ENCODE measurements at regions not wholly inside any gene's neighbourhood (a gene's known extent, or its start where the extent isn't known, plus 50 kb on each side); places are given as distances from the start of the nearest gene placed in this dataset.

DNA sequence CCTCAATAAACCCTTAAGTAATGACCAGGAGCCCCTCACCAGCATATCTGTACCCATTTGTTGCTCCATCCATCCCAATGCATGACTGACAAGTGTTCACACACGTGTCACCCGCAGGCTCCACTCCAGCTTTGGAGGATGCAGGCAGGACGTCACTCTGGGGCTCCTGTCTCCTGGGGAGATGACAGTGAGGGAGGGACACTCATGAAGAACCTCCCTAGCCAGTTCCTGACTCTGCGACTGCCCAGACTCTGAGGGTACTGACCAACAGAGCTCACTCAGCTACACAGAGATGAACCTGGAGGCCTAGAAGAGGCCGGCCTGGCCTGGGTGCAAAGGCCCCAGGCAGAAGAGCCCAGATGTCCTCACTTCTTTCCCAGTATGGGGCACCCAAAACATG is 135.1 kb upstream of the RET start:
- no peak overlapping the region for H3K4me2 ChIP-seq (ENCODE audit: insufficient read depth, insufficient read length, low read length)
- H3K23me2 ChIP-seq (ENCODE audit: insufficient read length, low read depth, low read length, poor library complexity, severe bottlenecking), result no peaks in the 10 kb centered on the region
- Mint-ChIP-seq H3K4me3 (no peak overlapping the region), H3K9me3 (no peaks in the 10 kb centered on the region), H3K36me3 (ENCODE audit: insufficient read depth in 1 of 3, low read depth in 3 of 3) (no peaks in the 10 kb centered on the region), H3K4me1 (peaks cover 0 to 2% of the 10 kb centered on the region in 2 experiments; a peak in 1 of 4 replicates), H3K27ac (no peak overlapping the region), H3K27me3 (ENCODE audit: low read depth) (peaks cover 4% of the 10 kb centered on the region; the same call in 1 of the 2 replicates)
- no peaks in the 10 kb centered on the region for H4K20me1 ChIP-seq (ENCODE audit: control insufficient read depth, insufficient read depth, insufficient read length)
- H2AFZ ChIP-seq (ENCODE audit: low read length), result no peak overlapping the region
- no peaks in the 10 kb centered on the region for H3K27me3 ChIP-seq (ENCODE audit: insufficient read depth, low read length)
- no CpG with 5 or more reads among the region's 5 CpGs for WGBS (ENCODE audit: extremely low coverage, insufficient read length, low lambda C conversion rate)
- no peak overlapping the region for H3T11ph ChIP-seq (ENCODE audit: low read length)
- H4K91ac ChIP-seq (ENCODE audit: insufficient read length, low read depth, low read length), result no peak overlapping the region
- DNase-seq, result peak; percentile 14
- no peak overlapping the region for H3K23ac ChIP-seq (ENCODE audit: insufficient read length, low read depth, low read length)
- no peak overlapping the region for H2BK12ac ChIP-seq (ENCODE audit: insufficient read length, low read depth, low read length)
- no peak overlapping the region for H4K5ac ChIP-seq (ENCODE audit: insufficient read length, low read depth, low read length)
- H3K79me1 ChIP-seq (ENCODE audit: insufficient read depth, low read depth, low read length, poor library complexity, severe bottlenecking), result no peaks in the 10 kb centered on the region
- H3K9ac ChIP-seq (ENCODE audit: extremely low read depth, insufficient read length, low read length), result no peak overlapping the region
- no peaks in the 10 kb centered on the region for H3K79me2 ChIP-seq (ENCODE audit: insufficient read depth, low read length)
- no peak overlapping the region for H3K4ac ChIP-seq (ENCODE audit: low read depth, low read length)
- no peaks in the 10 kb centered on the region for H3K9me3 ChIP-seq (ENCODE audit: control insufficient read depth, low read depth, low read length)
- no peak overlapping the region for H2BK120ac ChIP-seq (ENCODE audit: low read depth, low read length, poor library complexity, severe bottlenecking)
- no peak overlapping the region for H3K18ac ChIP-seq (ENCODE audit: insufficient read length, low read depth, low read length)
- H2BK15ac ChIP-seq (ENCODE audit: low read depth, low read length), result no peak overlapping the region
- TF ChIP-seq, protein P1, sequence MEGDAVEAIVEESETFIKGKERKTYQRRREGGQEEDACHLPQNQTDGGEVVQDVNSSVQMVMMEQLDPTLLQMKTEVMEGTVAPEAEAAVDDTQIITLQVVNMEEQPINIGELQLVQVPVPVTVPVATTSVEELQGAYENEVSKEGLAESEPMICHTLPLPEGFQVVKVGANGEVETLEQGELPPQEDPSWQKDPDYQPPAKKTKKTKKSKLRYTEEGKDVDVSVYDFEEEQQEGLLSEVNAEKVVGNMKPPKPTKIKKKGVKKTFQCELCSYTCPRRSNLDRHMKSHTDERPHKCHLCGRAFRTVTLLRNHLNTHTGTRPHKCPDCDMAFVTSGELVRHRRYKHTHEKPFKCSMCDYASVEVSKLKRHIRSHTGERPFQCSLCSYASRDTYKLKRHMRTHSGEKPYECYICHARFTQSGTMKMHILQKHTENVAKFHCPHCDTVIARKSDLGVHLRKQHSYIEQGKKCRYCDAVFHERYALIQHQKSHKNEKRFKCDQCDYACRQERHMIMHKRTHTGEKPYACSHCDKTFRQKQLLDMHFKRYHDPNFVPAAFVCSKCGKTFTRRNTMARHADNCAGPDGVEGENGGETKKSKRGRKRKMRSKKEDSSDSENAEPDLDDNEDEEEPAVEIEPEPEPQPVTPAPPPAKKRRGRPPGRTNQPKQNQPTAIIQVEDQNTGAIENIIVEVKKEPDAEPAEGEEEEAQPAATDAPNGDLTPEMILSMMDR (conservative IDR thresholded peaks at IDR 0.05), result no peak
- no peak overlapping the region for H3K14ac ChIP-seq (ENCODE audit: insufficient read depth, low read length)
- H2BK5ac ChIP-seq (ENCODE audit: insufficient read length, low read length), result no peak overlapping the region
- no peaks in the 10 kb centered on the region for H3K4me1 ChIP-seq (ENCODE audit: insufficient read depth, low read length)
- H3K27ac ChIP-seq (ENCODE audit: insufficient read length, low read depth, low read length), result no peak overlapping the region
- H2AK5ac ChIP-seq (ENCODE audit: insufficient read length, low read length), result no peak overlapping the region
- H3K56ac ChIP-seq (ENCODE audit: insufficient read length, low read depth, low read length), result no peak overlapping the region
- no peak overlapping the region for H2BK20ac ChIP-seq (ENCODE audit: low read depth, low read length, poor library complexity, severe bottlenecking)
- H4K8ac ChIP-seq (replicated peaks; ENCODE audit: insufficient read length, low read depth, low read length), result no peak overlapping the region

All from H9 (cell line).